ENCODE measurements at regions not wholly inside any gene's neighbourhood (a gene's known extent, or its start where the extent isn't known, plus 50 kb on each side); places are given as distances from the start of the nearest gene placed in this dataset.

GRCh38 chr5:50574121-50574520 is 92.3 kb upstream of the PARP8 start:
- no peak for TF ChIP-seq ZNF274 (IDR thresholded peaks at IDR 0.05; ENCODE audit: low read depth, low read length)
- TF ChIP-seq YY1 (IDR thresholded peaks at IDR 0.05; ENCODE audit: insufficient read depth, insufficient read length): no peak

All from NT2/D1 (cell line).